Muscle of arm (tissue), 1 donor: ENCODE measurements at regions not wholly inside any gene's neighbourhood (a gene's known extent, or its start where the extent isn't known, plus 50 kb on each side); places are given as distances from the start of the nearest gene placed in this dataset.
"Not testable (repeated sequence)": the region's sequence is repeated elsewhere in the genome, so short reads cannot be mapped to it uniquely, and the experiment has no call there.

ENCODE experiments used
- DNase-seq: peaks from one replicate; pipeline ENCODE4 v3.0.0-alpha.2; 2013

- DNase-seq, result no peak
These were observed 121.5 kb downstream of the APIP start for GRCh38 chr11:34794696-34795095.

- no peak for DNase-seq
These were observed 122.5 kb downstream of the APIP start for GRCh38 chr11:34793666-34794065.

GRCh38 chr11:34792814-34793258, 123.3 kb downstream of the APIP start:
- DNase-seq, result no peak

GRCh38 chr11:34791780-34792542, 124.2 kb downstream of the APIP start:
- no peak for DNase-seq

- DNase-seq, result no peak
These were observed 125.6 kb downstream of the APIP start for GRCh38 chr11:34790620-34791019.

- DNase-seq, result no peak
These were observed 126.9 kb downstream of the APIP start for GRCh38 chr11:34789196-34789834.

- no peak for DNase-seq
These were observed 127.5 kb downstream of the APIP start for GRCh38 chr11:34788642-34789041.

- no peak for DNase-seq
These were observed 128.3 kb downstream of the APIP start for GRCh38 chr11:34787895-34788294.

- DNase-seq, result no peak
These were observed 128.8 kb downstream of the APIP start for GRCh38 chr11:34787348-34787747.

GRCh38 chr11:34784318-34784841, 131.8 kb downstream of the APIP start:
- DNase-seq, result no peak

- no peak for DNase-seq
These were observed 132.3 kb downstream of the APIP start for GRCh38 chr11:34783816-34784317.

GRCh38 chr11:34781826-34782225, 134.4 kb downstream of the APIP start:
- DNase-seq, result not testable (repeated sequence)

GRCh38 chr11:34775417-34775888, 140.7 kb downstream of the APIP start:
- DNase-seq, result no peak

GRCh38 chr11:34774604-34775003, 141.6 kb downstream of the APIP start:
- no peak for DNase-seq

- no peak for DNase-seq
These were observed 142.4 kb downstream of the APIP start for GRCh38 chr11:34773826-34774225.

GRCh38 chr11:34773211-34773610, 143.0 kb downstream of the APIP start:
- no peak for DNase-seq

- no peak for DNase-seq
These were observed 146.1 kb downstream of the APIP start for GRCh38 chr11:34770111-34770510.

- no peak for DNase-seq
These were observed 147.0 kb downstream of the APIP start for GRCh38 chr11:34769224-34769623.

GRCh38 chr11:34762625-34763024, 141.7 kb downstream of the EHF start:
- DNase-seq, result not testable (repeated sequence)

- DNase-seq, result no peak
These were observed 137.4 kb downstream of the EHF start for GRCh38 chr11:34758262-34758661.

- DNase-seq, result no peak
These were observed 136.1 kb downstream of the EHF start for GRCh38 chr11:34757026-34757451.

- no peak for DNase-seq
These were observed 135.7 kb downstream of the EHF start for GRCh38 chr11:34756591-34756990.

- no peak for DNase-seq
These were observed 134.8 kb downstream of the EHF start for GRCh38 chr11:34755671-34756070.
